HEK293 (cell line): ENCODE measurements at regions not wholly inside any gene's neighbourhood (a gene's known extent, or its start where the extent isn't known, plus 50 kb on each side); places are given as distances from the start of the nearest gene placed in this dataset.

Source experiments
- CTCF ChIA-PET: fragments of 350-600 bp; formaldehyde crosslinking; extraction: SDS; loops from one replicate; lab custom pipeline; 2021; ENCODE audit warnings: antibody characterized with exemption; lab: Yijun Ruan, JAX
- POLR2A ChIA-PET: fragments of 300-600 bp; formaldehyde crosslinking; extraction: SDS; loops from one replicate; lab custom pipeline; 2020; ENCODE audit warnings: antibody characterized with exemption, inconsistent platforms; lab: Yijun Ruan, JAX
- H3K27ac ChIP-seq: fragments of 200-500 bp; sonication (Bioruptor generic); 2 replicates; pipeline ENCODE4 v1.5.1; 2014; ENCODE audit warnings: low read depth, low read length, control low read depth, inconsistent platforms; ENCODE audit errors: extremely low read depth
- H3K36me3 ChIP-seq, 2 experiments: fragments of 200-500 bp in 1 of 2; sonication (Bioruptor generic) in 1 of 2; 1 replicate in 1 of 2; 2 replicates in 1 of 2; pipeline ENCODE4 v1.5.1; 2014 to 2017; ENCODE audit warnings: inconsistent platforms in 2 of 2, low read length in 2 of 2; ENCODE audit not compliant: control insufficient read depth in 2 of 2, insufficient read depth in 1 of 2
- H3K4me1 ChIP-seq: fragments of 200-500 bp; sonication (Bioruptor generic); 2 replicates; pipeline ENCODE4 v1.5.1; 2014; ENCODE audit warnings: mild to moderate bottlenecking, low read length, inconsistent platforms; ENCODE audit not compliant: control insufficient read depth, insufficient read depth
- H3K4me3 ChIP-seq: 2 replicates; pipeline ENCODE4 v1.5.1; 2011; ENCODE audit warnings: low read depth, mild to moderate bottlenecking, control low read depth, low read length, moderate library complexity
- H3K9me3 ChIP-seq: fragments of 200-500 bp; sonication (Bioruptor generic); 2 replicates; pipeline ENCODE4 v1.5.1; 2014; ENCODE audit warnings: low read depth, low read length, inconsistent platforms; ENCODE audit not compliant: control insufficient read depth, insufficient read depth
- CTCF ChIP-seq: fragments of 450-650 bp; formaldehyde crosslinking; IDR thresholded peaks from 2 replicates; pipeline ENCODE4 v1.5.1; 2016; ENCODE audit warnings: missing biosample characterization, missing genetic modification characterization
- GFI1B ChIP-seq: fragments of 450-650 bp; formaldehyde crosslinking; IDR thresholded peaks from 2 replicates; pipeline ENCODE4 v1.5.1; 2016; ENCODE audit warnings: missing biosample characterization, missing genetic modification characterization
- KLF16 ChIP-seq: fragments of 450-650 bp; formaldehyde crosslinking; IDR thresholded peaks from 2 replicates; pipeline ENCODE4 v1.5.1; 2017; ENCODE audit warnings: missing biosample characterization, missing genetic modification characterization
- MYNN ChIP-seq: fragments of 450-650 bp; formaldehyde crosslinking; IDR thresholded peaks from 2 replicates; pipeline ENCODE4 v1.5.1; 2016; ENCODE audit warnings: missing biosample characterization, missing genetic modification characterization, borderline replicate concordance
- PRDM1 ChIP-seq: fragments of 450-650 bp; formaldehyde crosslinking; IDR thresholded peaks from 2 replicates; pipeline ENCODE4; 2016; ENCODE audit warnings: missing biosample characterization, missing genetic modification characterization
- REPIN1 ChIP-seq: fragments of 450-650 bp; formaldehyde crosslinking; IDR thresholded peaks from 2 replicates; pipeline ENCODE4 v1.5.1; 2017; ENCODE audit warnings: missing biosample characterization, missing genetic modification characterization, low read depth
- SCRT1 ChIP-seq: fragments of 450-650 bp; formaldehyde crosslinking; IDR thresholded peaks from 2 replicates; pipeline ENCODE4 v1.5.1; 2016; ENCODE audit warnings: missing biosample characterization, missing genetic modification characterization, borderline replicate concordance
- SP2 ChIP-seq: fragments of 450-650 bp; formaldehyde crosslinking; IDR thresholded peaks from 2 replicates; pipeline ENCODE4 v1.5.1; 2016; ENCODE audit warnings: missing biosample characterization, missing genetic modification characterization
- SP3 ChIP-seq: fragments of 450-650 bp; formaldehyde crosslinking; IDR thresholded peaks from 2 replicates; pipeline ENCODE4 v1.5.1; 2016; ENCODE audit warnings: missing biosample characterization, missing genetic modification characterization
- YY2 ChIP-seq: fragments of 450-650 bp; formaldehyde crosslinking; IDR thresholded peaks from 2 replicates; pipeline ENCODE4 v1.5.1; 2016; ENCODE audit warnings: missing biosample characterization, missing genetic modification characterization
- ZBTB10 ChIP-seq: fragments of 450-650 bp; formaldehyde crosslinking; IDR thresholded peaks from 2 replicates; pipeline ENCODE4 v1.5.1; 2016; ENCODE audit warnings: missing biosample characterization, missing genetic modification characterization
- ZBTB17 ChIP-seq: fragments of 450-650 bp; formaldehyde crosslinking; IDR thresholded peaks from 2 replicates; pipeline ENCODE4 v1.5.1; 2016; ENCODE audit warnings: missing biosample characterization, missing genetic modification characterization
- ZBTB21 ChIP-seq: fragments of 450-650 bp; formaldehyde crosslinking; IDR thresholded peaks from 2 replicates; pipeline ENCODE4 v1.5.1; 2017; ENCODE audit warnings: missing biosample characterization, missing genetic modification characterization
- ZFHX2 ChIP-seq: fragments of 450-650 bp; formaldehyde crosslinking; conservative IDR thresholded peaks from 2 replicates; pipeline ENCODE4 v1.5.1; 2016; ENCODE audit warnings: missing biosample characterization, missing genetic modification characterization
- ZFP41 ChIP-seq: fragments of 450-650 bp; formaldehyde crosslinking; IDR thresholded peaks from 2 replicates; pipeline ENCODE4 v1.5.1; 2016; ENCODE audit warnings: missing biosample characterization, missing genetic modification characterization, borderline replicate concordance
- ZFP69B ChIP-seq: fragments of 450-650 bp; formaldehyde crosslinking; IDR thresholded peaks from 2 replicates; pipeline ENCODE4 v1.5.1; 2016; ENCODE audit warnings: missing biosample characterization, missing genetic modification characterization
- ZNF146 ChIP-seq: fragments of 450-650 bp; formaldehyde crosslinking; IDR thresholded peaks from 2 replicates; pipeline ENCODE4 v1.5.1; 2016; ENCODE audit warnings: missing biosample characterization, missing genetic modification characterization
- ZNF155 ChIP-seq: fragments of 450-650 bp; formaldehyde crosslinking; IDR thresholded peaks from 2 replicates; pipeline ENCODE4 v1.5.1; 2016; ENCODE audit warnings: missing biosample characterization, missing genetic modification characterization
- ZNF292 ChIP-seq: fragments of 450-650 bp; formaldehyde crosslinking; IDR thresholded peaks from 2 replicates; pipeline ENCODE4 v1.5.1; 2016; ENCODE audit warnings: low read depth, missing biosample characterization, missing genetic modification characterization, borderline replicate concordance
- ZNF302 ChIP-seq: fragments of 450-650 bp; formaldehyde crosslinking; IDR thresholded peaks from 2 replicates; pipeline ENCODE4 v1.5.1; 2016; ENCODE audit warnings: missing biosample characterization, missing genetic modification characterization, low read depth
- ZNF391 ChIP-seq: fragments of 450-650 bp; formaldehyde crosslinking; IDR thresholded peaks from 2 replicates; pipeline ENCODE4 v1.5.1; 2016; ENCODE audit warnings: low read depth, missing biosample characterization, missing genetic modification characterization, borderline replicate concordance
- ZNF449 ChIP-seq: fragments of 450-650 bp; formaldehyde crosslinking; IDR thresholded peaks from 2 replicates; pipeline ENCODE4 v1.5.1; 2017; ENCODE audit warnings: missing biosample characterization, mild to moderate bottlenecking, missing genetic modification characterization, moderate library complexity
- ZNF555 ChIP-seq: fragments of 450-650 bp; formaldehyde crosslinking; conservative IDR thresholded peaks from 2 replicates; pipeline ENCODE4 v1.5.1; 2017; ENCODE audit warnings: missing biosample characterization, mild to moderate bottlenecking, missing genetic modification characterization, inconsistent platforms
- ZNF596 ChIP-seq: fragments of 450-650 bp; IDR thresholded peaks from 2 replicates; pipeline ENCODE4 v1.5.0; 2018; ENCODE audit warnings: missing biosample characterization, mild to moderate bottlenecking, missing genetic modification characterization, moderate library complexity
- ZNF701 ChIP-seq: fragments of 450-650 bp; formaldehyde crosslinking; IDR thresholded peaks from 2 replicates; pipeline ENCODE4 v1.5.1; 2016; ENCODE audit warnings: missing biosample characterization, missing genetic modification characterization
- ZNF707 ChIP-seq: fragments of 450-650 bp; formaldehyde crosslinking; IDR thresholded peaks from 2 replicates; pipeline ENCODE4 v1.5.1; 2016; ENCODE audit warnings: missing biosample characterization, missing genetic modification characterization
- ZNF768 ChIP-seq: fragments of 450-650 bp; formaldehyde crosslinking; IDR thresholded peaks from 2 replicates; pipeline ENCODE4 v1.5.1; 2018; ENCODE audit warnings: missing biosample characterization, mild to moderate bottlenecking, missing genetic modification characterization
- TF ChIP-seq, protein P1 (sequence below): fragments of 450-650 bp; formaldehyde crosslinking; IDR thresholded peaks from 2 replicates; pipeline ENCODE4 v1.5.1; 2016; ENCODE audit warnings: missing biosample characterization, missing genetic modification characterization
- TF ChIP-seq, protein P2 (sequence below): fragments of 450-650 bp; formaldehyde crosslinking; IDR thresholded peaks from 2 replicates; pipeline ENCODE4 v1.5.1; 2016; ENCODE audit warnings: missing biosample characterization, missing genetic modification characterization, borderline replicate concordance

GRCh38 chr18:42474577-42474976 is 519.5 kb downstream of the PIK3C3 start:
- no peak overlapping the region for H3K4me3 ChIP-seq
- ChIA-PET CTCF (no interaction called here), POLR2A (no interaction called here)
- no peaks in the 10 kb centered on the region for H3K36me3 ChIP-seq
- TF ChIP-seq YY2 (tag by site-specific recombination) (no peak), ZNF596 (no peak), ZNF449 (tag by site-specific recombination) (no peak), CTCF (tag by site-specific recombination) (no peak), REPIN1 (tag by site-specific recombination) (no peak), ZNF292 (no peak), ZNF391 (no peak), ZNF707 (tag by site-specific recombination) (no peak), SCRT1 (tag by site-specific recombination) (no peak), ZNF701 (tag by site-specific recombination) (no peak), ZNF155 (tag by site-specific recombination) (no peak), ZBTB17 (tag by site-specific recombination) (no peak), ZNF146 (tag by site-specific recombination) (no peak), PRDM1 (tag by site-specific recombination) (no peak), SP3 (tag by site-specific recombination) (no peak), SP2 (tag by site-specific recombination) (no peak), ZFP41 (tag by site-specific recombination) (no peak)
- TF ChIP-seq, protein P1, sequence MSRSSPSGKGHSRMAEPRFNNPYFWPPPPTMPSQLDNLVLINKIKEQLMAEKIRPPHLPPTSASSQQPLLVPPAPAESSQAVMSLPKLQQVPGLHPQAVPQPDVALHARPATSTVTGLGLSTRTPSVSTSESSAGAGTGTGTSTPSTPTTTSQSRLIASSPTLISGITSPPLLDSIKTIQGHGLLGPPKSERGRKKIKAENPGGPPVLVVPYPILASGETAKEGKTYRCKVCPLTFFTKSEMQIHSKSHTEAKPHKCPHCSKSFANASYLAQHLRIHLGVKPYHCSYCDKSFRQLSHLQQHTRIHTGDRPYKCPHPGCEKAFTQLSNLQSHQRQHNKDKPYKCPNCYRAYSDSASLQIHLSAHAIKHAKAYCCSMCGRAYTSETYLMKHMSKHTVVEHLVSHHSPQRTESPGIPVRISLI (tag by site-specific recombination) = no peak
- H3K4me1 ChIP-seq = no peaks in the 10 kb centered on the region; the same call in 1 of the 2 replicates
- no peak overlapping the region for H3K27ac ChIP-seq
- no peaks in the 10 kb centered on the region for H3K9me3 ChIP-seq

DNA sequence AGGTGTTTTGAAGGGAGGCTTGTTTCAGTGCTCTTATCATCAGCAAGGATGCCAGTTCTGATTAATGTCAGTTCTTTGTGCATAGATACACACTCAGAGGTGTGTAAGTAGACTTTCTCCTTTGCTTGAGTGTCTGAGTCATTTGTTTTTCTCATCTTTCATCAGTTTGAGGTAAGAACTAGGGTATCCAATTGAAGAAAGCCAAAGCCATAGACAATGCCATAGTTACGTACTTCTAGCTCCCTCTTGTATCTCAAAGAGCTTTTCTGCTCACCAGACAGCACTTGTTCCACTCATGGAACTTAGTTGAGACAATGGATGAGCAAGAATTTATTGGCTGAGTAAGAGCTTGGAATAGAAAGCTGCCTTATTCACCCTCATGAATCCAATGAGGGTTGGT is 520.1 kb downstream of the PIK3C3 start:
- ChIA-PET CTCF (interaction anchor here (0.5 kb wide), 1 partner anchor 422 kb away, joined by 4 read pairs; no protein-coding TSS in a partner anchor), POLR2A (no interaction called here)
- Histone ChIP-seq H3K4me1 (no peaks in the 10 kb centered on the region; the same call in 1 of the 2 replicates), H3K4me3 (no peak overlapping the region), H3K27ac (no peak overlapping the region), H3K36me3 (no peaks in the 10 kb centered on the region), H3K9me3 (no peaks in the 10 kb centered on the region)
- TF ChIP-seq ZNF555 = no peak
- no peak for TF ChIP-seq ZFP69B (tag by site-specific recombination)
- no peak for TF ChIP-seq REPIN1 (tag by site-specific recombination)
- no peak for TF ChIP-seq ZNF768 (tag by site-specific recombination)
- TF ChIP-seq ZBTB10 = no peak
- no peak for TF ChIP-seq MYNN (tag by site-specific recombination)
- TF ChIP-seq ZFHX2 (tag by site-specific recombination) = no peak
- TF ChIP-seq GFI1B (tag by site-specific recombination) = no peak
- TF ChIP-seq ZNF391 = no peak
- TF ChIP-seq, protein P2, sequence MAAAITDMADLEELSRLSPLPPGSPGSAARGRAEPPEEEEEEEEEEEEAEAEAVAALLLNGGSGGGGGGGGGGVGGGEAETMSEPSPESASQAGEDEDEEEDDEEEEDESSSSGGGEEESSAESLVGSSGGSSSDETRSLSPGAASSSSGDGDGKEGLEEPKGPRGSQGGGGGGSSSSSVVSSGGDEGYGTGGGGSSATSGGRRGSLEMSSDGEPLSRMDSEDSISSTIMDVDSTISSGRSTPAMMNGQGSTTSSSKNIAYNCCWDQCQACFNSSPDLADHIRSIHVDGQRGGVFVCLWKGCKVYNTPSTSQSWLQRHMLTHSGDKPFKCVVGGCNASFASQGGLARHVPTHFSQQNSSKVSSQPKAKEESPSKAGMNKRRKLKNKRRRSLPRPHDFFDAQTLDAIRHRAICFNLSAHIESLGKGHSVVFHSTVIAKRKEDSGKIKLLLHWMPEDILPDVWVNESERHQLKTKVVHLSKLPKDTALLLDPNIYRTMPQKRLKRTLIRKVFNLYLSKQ = no peak
- TF ChIP-seq ZBTB21 = no peak
- TF ChIP-seq KLF16 (tag by site-specific recombination) = no peak
- TF ChIP-seq ZNF302 (tag by site-specific recombination) = no peak
